Upper lobe of left lung (tissue), 4 donors: ENCODE measurements at regions not wholly inside any gene's neighbourhood (a gene's known extent, or its start where the extent isn't known, plus 50 kb on each side); places are given as distances from the start of the nearest gene placed in this dataset.

Experiments
- CTCF ChIP-seq, 6 experiments: fragments of 450-650 bp in 4 of 6; fragments of 200-600 bp in 2 of 6; sonication (generic) in 2 of 6; IDR thresholded peaks; one replicate each; pipeline ENCODE4 v1.5.1; 2016 to 2019; ENCODE audit warnings: antibody characterized with exemption in 6 of 6
- EP300 ChIP-seq, 4 donors: sonication (generic); formaldehyde crosslinking; IDR thresholded peaks; one replicate each; pipeline ENCODE4 v1.5.1; 2017; ENCODE audit warnings: antibody characterized with exemption in 4 of 4, control low read depth in 2 of 4
- POLR2A ChIP-seq, 4 donors: fragments of 450-650 bp; IDR thresholded peaks; one replicate each; pipeline ENCODE4 v1.5.1; 2016 to 2017; ENCODE audit warnings: antibody characterized with exemption in 4 of 4, mild to moderate bottlenecking in 2 of 4
- POLR2AphosphoS5 ChIP-seq, 2 donors: sonication (generic); formaldehyde crosslinking; IDR thresholded peaks; one replicate each; pipeline ENCODE4 v1.5.1; 2017; ENCODE audit warnings: antibody characterized with exemption in 2 of 2

GRCh38 chr18:46395795-46396194, 261.2 kb downstream of the LOXHD1 start:
- TF ChIP-seq POLR2A (IDR thresholded peaks at IDR 0.05): no peak
- no peak for TF ChIP-seq CTCF (IDR thresholded peaks at IDR 0.05)
- TF ChIP-seq EP300 (IDR thresholded peaks at IDR 0.05): no peak
- TF ChIP-seq POLR2AphosphoS5 (IDR thresholded peaks at IDR 0.05): no peak
